ENCODE measurements at regions not wholly inside any gene's neighbourhood (a gene's known extent, or its start where the extent isn't known, plus 50 kb on each side); places are given as distances from the start of the nearest gene placed in this dataset.

DNA sequence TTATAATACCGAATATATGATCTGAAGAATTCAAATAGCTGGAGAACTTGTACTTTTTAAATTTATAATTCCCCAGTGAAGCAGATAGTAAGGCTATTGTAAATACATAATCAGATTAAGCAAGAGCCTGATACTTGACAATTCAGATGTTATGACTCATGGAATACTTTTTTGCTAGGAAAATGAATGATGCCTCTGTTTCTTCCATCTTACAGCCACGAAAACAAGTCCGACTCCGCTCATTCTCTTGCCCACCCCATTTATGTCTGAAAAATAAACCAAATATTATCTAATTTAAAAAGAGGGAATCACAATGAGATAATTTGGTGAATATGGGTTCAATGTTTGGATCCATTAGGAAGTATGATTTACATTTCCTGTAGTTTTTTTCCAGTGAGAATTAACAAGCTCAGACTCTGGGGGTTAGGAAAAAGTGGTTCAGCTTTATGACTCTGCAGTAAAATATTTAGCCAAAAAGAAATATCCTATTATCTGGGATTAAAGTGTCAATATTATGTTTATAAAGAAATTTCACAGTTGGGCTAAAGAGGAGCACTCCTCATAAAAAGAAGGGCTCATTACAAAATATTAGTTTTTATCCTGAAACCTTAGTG, 50.4 kb upstream of the DAB1 start:
- intact Hi-C loops (cut with micrococcal nuclease), result no loop called here
- Mint-ChIP-seq H3K4me3 (no peak overlapping the region), H3K4me1 (ENCODE audit: low read depth) (no peaks in the 10 kb centered on the region), H3K9me3 (no peaks in the 10 kb centered on the region), H3K27me3 (no peaks in the 10 kb centered on the region), H3K36me3 (ENCODE audit: low read depth) (no peaks in the 10 kb centered on the region), H3K27ac (no peak overlapping the region)
- ATAC-seq, result no peak
- ChIA-PET CTCF (no interaction called here), POLR2A (no interaction called here)
- no peak for TF ChIP-seq CTCF (IDR thresholded peaks at IDR 0.05)
- no peak for DNase-seq
